HG02763 (cell line): ENCODE measurements at regions not wholly inside any gene's neighbourhood (a gene's known extent, or its start where the extent isn't known, plus 50 kb on each side); places are given as distances from the start of the nearest gene placed in this dataset.

Source experiments
- ATAC-seq: cut with Tn5 transposase; IDR thresholded peaks from one replicate; pipeline ENCODE4 v1.9.1; 2021; ENCODE audit warnings: mild to moderate bottlenecking, moderate library complexity; ENCODE audit not compliant: unreplicated experiment

DNA sequence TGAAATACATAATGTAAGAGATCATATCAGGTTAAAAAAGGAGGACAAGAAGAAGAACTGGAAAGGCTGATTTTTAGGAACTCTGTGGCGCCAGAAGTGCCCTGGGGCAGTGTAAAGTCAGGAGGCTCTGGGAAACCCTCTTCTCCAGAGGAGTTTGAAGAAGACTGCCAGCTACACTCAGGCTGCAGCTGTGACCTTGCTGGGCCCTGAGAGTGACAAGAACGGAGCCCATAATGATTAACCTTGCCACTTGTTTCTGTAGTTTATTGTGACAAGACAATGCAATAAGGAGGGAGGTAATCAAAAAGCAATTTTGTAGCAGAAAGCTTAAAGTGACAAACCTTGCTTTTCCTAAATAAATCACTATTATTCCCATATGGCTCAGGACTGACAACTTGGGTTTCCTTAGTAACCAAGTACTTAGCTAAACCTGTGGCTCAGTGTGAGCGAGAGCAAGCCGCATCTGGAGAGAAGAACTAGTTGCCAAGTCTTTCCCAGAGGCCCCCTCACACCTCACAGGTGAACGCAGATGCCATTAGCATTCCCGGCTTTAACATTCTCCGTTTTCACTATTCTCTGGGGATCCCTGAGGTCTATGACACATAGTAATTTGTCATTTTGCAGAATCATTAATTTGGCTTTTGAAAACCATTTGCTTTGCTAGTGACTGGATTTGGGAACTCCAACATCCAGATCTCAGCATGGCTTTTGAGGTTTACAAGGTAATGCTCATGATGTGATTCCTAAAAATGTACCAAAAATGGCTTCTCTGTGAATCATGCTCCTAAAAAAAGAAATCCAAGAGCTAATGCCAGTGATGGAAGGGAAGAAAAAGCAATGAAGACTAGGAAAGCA is 115.9 kb downstream of the OMA1 start:
- no peak for ATAC-seq

DNA sequence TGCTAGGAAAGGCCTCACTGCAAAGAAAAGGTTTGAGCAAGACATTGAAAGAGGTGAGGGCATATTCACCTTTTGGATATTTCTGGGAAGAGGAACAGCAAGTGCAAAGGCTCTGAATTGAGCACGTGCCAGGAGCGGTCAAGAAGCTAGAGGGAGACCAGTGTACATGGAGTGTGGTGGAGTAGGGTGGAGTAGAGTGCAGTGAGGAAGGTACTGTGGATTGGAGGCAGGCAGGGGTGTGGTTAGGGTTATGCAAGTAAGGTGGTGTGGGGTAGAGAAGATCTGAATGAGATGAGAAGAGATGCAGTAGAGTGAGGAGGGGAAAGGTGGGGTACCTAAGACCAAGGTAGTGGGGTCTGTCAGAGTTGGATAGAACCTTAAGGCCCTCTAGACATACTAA is 119.6 kb downstream of the OMA1 start:
- no peak for ATAC-seq

DNA sequence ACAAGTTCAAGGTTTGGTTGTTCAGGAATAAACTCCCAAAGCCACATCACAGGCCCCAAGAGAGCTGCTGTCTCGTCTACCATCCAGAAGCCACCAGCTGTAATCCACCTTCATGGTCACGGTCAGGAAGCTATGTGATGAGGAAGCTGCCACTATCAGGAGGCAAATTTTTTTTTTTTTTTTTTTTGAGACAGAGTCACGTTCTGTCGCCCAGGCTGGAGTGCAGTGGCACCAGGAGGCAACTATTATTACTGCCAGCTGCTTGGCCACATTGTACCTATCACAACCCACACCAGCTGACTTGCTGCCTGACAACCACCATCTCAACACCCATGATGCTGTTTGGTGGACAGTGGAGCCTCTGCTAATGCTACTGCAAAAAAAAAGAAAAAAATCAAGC is 124.1 kb downstream of the OMA1 start:
- ATAC-seq: no peak

DNA sequence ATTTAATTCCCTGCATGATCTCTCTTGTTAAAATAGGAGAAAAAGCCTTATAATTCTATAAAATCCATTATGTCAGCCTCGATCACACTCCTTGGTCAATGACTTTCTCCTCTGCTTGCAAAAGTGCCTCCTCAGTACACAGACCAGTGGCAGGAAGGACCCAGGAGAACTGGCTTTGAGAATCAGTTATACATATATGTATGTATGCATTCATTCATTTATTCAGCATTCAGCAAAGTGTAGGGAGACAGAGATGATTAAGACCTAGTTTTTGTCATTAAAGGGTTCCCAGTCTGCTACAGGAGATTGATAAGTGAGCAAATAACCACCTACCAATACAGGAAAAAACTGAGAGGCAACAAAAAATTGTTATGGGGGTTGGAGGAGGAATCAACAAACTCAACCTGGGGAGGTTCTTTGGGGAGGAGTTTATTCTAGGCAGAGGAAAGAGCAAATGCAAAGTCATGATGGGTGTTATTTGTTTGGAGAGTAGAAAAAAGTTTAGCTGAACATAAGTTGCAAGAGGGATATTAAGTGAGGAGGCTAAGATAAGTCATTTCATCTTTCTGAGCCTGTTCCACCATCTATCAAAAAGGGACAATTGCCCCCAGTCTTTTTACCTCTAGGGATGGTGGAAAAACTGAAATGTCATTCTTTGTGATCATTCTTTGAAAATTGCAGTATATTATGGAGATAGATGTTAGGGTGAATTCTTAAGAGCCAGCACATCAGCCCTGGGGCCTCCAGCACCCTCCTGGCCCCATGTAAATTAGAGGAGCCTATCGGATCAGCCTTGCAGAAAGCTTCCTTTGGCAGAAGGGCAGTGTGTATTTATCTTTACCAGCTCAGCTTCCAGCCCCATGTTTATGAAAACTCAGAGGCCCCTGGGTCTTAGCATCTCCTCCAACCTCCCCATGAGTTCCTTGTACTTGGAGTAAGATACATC is 128.0 kb downstream of the OMA1 start:
- ATAC-seq: no peak

DNA sequence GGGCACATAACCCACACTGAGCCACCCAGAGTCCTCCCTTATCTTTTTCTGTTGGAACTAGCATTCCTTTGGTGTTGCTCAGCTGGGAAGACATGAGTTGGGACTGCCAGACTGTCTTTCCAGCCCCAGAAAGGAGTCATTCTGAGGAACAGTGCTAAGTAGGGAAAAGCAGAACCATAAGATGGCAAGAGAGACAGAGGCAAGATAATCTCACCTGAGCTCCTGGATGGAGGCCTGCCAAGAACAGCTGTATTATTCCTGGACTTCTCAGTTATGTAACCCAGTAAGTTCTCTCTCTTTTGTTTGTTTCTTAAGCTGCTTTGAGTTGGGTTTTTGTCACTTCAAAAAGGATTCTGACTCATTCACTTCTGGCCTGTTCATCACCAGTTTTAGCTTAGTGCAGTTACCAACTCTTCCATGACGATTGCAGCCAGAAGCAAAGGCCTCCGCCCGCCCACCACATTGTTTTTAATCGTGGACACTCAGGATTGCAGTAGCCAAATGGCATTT is 134.4 kb downstream of the OMA1 start:
- no peak for ATAC-seq

DNA sequence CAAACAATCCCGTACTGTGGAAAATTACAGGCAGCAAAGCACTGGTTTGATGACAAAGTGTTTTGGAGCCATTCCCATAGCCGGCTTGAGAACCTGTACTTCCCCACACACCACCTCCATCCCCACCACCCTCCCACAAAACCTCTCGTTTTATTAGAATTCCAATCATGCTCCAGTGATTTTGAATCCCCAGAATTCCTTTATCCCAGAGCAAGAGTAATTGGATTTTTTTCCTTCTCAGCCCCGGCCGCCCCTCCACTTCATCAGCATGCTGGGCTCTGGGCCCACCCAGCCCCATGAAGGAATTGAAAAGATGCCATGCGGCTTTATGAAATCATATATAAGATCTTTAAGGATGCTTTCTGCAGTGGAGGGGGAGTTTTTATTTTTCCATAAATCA is 136.6 kb downstream of the OMA1 start:
- ATAC-seq: no peak

DNA sequence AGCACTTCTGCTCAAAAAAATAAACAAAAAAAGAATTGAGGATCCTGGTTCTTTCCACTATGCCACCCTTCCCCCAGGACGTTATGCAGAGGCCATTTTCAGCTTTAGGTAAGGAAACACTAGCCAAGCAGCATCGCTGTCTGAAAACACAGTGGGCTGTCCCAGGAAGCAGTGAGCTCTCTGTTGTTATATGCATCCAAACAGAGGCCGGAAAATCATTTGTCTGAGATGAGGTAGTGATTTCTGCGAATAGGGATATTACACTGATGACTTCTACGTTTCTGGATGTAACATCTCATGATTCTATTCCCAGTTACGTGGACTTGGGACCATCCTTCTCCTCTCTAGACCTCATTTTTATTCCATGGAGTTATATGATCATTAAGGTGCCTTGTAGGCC is 137.2 kb downstream of the OMA1 start:
- no peak for ATAC-seq

DNA sequence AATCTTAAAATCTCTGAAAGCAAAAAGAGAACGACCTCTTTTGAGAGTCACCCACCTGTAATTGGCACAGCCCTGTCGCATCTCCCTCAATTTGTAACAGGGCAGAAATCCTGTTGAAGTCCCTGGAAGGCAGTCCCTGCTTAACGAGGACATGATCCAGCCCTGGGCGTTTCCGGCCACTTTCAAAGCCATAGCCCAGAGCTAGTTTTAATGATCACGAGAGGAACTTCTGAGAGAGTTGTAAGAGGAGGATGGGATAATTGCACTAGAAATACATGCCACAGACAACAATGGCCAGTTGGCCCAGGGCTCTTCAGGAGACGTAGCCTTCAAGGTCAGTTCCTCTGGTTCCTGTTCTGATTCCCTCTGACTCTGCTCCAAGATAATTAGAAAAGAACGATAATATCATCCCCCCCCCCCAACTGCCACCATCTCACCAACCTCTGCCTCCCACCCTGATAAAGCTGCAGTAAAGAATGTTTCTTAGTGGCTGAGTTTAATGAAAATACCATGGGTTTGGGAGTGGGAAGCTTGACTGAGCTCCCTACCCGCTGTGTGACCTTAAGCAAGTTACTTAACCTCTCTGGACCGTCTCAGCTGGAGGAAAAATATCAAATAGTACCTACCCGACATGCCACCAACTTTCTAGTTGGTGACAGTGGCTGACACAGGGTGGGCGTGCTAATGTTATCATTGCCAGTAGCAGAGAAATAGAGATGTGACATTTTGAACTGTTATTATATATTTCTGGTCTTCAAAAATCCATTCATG is 140.0 kb downstream of the OMA1 start:
- ATAC-seq: no peak

DNA sequence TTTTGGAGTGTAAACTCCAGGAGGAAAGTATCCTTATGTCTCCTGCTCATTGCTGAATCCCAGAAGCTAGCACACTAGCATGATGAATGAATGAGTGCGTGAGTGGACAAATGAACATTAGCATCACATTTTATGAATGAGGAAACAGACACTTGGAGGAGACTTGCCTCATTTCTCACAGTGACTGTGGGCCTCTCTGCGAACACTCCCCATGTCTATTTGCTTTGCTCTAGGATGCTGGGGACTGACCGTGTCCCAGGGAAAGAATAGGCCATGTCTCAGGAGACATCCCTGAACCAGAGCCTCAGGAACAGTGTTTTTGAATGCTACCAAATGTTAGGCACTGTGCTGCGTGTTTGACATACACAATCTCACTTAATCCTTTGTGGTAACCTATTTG is 140.9 kb downstream of the OMA1 start:
- ATAC-seq: no peak

DNA sequence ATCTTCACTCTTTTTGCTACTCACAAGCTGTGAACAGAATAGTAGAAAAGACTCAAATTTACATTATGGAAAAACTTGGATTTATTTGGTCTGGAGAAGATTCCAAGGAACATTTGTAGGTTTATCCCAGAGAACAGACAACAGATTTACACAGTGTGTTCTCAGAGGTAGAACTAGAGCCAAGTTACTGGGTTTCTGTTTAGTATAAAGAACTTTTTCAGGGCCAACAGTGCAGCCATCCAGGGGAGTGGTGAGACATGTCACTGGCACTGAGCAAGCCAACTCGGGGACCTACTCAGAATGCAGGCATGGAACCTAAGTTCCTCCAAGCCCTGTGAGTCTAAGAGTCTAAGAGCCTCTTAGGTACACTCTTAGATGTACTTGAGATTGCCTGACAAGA is 142.6 kb downstream of the OMA1 start:
- ATAC-seq: no peak

DNA sequence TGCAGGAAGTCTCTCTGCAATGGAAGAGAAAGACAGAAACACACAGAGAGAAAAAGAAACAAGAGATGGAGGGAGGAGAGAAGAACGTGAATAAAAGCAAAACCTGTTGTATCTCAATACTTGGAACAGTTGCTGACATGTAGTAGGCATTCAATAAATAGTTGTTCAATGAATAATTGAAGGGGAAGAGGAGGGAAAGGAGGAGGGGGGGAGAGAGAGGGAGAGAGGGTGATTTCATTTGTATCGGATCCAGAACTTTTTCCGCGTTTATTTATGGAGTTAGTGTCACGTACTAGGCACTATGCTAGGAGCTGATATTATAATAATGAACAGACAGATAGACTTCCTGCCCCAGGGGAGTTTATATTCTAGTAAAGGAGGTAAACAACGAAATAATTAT is 144.1 kb downstream of the OMA1 start:
- no peak for ATAC-seq

DNA sequence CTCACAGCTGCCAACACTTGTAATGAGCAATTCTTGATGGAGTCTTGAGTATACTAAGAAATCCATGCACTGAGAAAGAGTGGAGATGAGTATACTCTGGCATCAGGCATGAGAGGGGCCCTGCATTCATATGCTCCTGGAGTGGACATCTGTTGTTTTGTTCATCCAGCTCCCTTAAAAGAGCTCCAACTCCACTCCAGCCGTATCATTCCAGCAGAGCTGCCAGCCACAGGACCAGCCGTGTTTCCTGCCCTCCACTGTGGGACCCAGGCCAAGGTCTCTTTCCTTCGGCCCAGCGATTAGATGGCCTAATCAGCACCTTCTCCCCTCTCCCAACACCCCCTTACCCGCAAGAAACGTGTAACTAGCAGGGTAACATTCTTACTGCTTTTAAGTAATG is 144.5 kb downstream of the OMA1 start:
- no peak for ATAC-seq

DNA sequence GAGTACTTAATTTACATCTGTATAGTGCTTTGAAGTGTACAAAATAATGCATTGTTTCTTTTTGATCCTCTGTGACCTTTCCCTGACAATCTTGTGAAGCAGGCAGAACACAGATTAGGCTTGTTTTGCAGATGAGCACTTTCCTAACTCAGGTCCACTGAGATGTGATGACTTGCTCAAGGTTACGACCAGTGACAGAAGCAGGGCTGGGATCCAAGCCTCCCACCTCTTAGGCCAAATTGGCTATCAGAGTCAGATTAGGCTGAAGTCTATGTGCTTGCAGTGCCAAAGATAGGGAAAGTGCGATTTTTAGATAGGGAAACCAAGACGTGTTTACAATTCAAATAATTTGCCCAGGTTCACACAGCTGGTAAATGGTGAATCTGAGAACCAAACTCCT is 147.3 kb downstream of the OMA1 start:
- ATAC-seq: no peak

DNA sequence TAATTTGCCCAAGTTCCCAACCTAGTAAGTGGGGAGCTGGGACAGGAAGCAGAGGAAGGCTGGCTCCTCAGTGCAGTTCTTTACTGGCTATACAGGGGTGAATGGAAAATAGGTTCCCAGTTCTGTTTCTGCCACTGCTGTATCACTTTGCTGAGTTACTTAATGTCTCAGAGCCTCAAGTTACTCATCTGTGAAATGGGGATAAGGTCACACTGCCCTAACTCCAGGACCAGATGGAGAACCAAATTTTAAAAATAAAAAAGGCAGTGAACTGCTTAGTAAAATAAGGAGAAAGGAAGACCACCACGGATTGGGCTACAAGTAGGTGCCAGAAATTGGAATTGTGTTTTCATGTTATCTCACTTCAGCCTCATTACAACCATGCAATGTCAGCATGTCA is 147.8 kb downstream of the OMA1 start:
- ATAC-seq: no peak

DNA sequence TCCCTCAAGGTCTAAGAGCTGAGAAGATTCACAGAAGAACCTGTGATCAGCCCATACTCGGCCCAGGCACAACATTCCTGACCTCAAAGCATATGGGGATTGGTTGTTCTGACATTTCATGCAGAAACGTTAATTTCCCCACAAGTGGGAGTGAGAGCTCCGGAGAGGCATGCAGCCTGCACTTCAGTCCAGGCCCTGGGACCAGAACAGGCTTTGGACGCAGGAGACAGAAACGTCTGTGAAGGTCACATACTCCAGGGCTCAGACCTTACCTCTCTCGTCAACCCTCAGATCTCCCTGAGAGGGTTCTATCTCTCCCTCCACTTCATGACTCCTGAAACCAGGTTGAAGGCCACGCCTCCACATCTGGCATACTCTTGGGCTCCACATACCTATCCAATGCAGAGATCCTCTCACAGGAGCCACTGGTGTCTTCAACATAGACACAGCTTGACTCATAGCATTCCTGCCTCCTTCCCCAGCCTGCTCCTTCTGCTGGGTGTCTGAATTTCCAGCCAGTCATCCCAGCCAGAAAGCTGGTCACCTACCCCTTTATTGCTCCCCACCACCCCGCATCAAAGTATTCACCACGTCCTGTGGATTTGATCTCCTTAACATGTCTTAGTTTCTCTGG is 149.2 kb downstream of the OMA1 start:
- ATAC-seq: no peak

DNA sequence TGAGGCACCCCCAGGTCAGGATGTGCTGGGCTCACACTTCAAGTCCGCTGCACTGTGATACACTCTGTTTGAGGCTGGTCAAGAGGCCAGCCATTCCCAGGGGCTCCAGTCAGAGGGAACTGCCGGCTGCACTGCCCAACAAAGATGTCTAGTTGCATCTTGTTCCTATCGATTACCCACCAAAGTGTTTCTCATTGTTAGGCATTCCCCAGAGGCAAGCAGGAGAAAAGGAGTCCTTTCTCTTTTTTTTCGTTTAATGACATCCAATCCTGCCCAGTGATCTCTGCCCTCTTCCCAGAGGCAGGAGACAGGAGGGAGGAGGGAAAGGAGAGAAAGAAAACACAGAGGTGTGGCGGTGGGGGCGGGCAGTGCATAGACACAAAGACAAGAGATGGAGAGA is 150.4 kb downstream of the OMA1 start:
- ATAC-seq: no peak

DNA sequence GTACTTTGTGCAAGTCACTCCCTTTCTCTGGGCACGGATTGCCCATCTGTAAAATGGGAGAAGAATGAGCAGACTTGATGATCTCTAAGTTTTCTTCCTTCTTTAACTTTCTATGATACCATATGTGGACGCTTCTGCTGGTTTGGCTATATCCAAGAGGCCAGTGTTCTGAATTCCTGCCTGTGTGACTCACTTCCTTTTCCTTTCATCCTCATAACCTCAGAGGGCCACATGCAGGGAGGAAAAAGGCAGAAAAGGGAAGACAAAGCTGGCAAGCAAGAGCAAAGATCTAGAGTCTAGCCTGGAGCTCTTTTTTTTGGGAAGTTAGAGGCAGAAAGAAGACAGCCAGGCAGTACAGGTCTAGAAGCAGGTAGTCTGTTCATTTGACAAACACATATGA is 151.2 kb downstream of the OMA1 start:
- ATAC-seq: no peak

DNA sequence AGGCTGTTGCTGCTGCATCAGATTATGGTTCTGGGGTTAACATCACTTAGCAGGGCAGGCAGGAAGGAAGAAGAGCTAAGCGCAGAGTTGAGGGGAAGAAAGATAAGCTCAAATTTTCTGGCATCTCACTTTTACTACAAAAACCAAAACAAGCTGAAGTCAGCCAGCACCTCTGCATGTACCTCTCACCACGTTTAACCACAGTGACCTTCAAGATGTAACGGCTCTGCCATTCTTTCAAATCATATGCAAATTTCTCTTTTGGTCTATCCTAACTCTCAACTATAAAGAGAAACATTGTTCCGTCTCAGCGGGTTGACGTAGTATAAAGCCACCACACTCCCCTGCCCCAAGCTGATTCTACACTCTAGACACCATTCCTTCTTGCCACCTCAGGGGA is 154.4 kb downstream of the OMA1 start:
- ATAC-seq: no peak

DNA sequence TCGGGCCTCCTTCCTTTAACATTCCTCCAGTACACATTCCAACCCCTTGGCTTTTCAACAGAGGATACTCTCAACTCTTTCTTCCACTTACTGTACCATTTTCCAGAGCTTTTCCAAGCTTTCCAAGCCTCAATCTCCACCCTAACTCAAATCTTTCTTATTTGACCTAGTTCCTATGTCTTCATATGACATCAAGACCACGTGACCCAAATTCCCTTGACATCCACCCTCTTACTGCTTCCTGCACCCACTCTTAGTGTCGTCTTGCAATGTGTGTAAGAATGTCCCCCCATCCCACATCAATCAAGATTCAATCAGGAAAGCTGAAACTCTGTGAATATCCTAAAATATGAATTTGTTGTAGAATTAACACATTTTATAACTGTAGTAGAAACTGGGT is 155.0 kb downstream of the OMA1 start:
- no peak for ATAC-seq

DNA sequence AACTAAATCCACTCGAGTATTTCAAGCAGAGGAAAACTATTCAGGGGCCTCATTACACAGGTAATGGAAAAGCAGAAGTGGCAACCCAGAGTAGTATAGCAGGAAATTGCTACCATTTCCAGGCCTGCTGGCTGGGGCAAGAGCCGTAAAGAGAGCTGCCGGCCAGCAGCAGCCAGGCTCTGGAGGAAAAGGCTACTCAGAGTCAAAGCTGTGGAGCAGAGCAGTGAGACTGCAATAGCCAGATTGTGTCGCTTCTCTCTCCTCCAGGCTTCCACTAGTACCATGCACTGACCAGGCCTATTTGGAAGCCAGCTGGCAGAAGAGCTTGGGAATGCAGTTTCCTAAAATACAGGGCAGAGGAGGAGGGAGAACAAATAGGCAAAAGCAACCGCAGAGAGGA is 155.5 kb downstream of the OMA1 start:
- no peak for ATAC-seq

DNA sequence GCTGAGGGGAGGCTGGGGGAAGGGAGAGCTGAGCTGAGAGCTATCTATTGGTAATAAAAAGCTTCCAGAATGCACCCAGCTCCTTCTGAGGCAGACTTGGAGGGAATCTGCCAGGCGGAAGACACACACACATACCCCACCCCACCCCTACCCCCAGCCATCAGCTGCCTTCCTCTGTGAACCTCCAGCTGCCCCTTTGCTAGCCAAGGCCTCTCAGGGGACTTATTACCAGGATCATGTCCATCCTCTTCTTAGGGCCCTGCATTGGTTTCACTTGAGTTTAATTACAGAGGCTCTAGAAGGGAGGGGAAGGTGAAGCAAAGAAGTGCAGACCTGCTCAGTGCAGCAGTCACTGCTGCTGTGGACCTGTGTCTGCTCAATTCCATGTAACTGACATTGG is 156.4 kb downstream of the OMA1 start:
- ATAC-seq: no peak
